IMR-90 (cell line): ENCODE measurements at regions not wholly inside any gene's neighbourhood (a gene's known extent, or its start where the extent isn't known, plus 50 kb on each side); places are given as distances from the start of the nearest gene placed in this dataset.

Experiments
- ATAC-seq: fragments of 200-7000 bp; cut with Tn5 transposase; 2 replicates; pipeline ENCODE4 v1.9.1; 2020; ENCODE audit warnings: low read depth, mild to moderate bottlenecking, moderate library complexity
- BruUV-seq: library from RNA; stranded (reverse); fragments of 400-500 nt; replicated peaks from 2 replicates; lab custom pipeline; 2021; lab: Mats Ljungman, UMichigan
- CTCF ChIA-PET: fragments of 300-600 bp; formaldehyde crosslinking; extraction: SDS; loops from one replicate; lab custom pipeline; 2021; ENCODE audit warnings: antibody characterized with exemption; lab: Yijun Ruan, JAX
- POLR2A ChIA-PET: fragments of 300-600 bp; sonication (Branson Sonifier 250); formaldehyde crosslinking; loops from one replicate; lab custom pipeline; 2022; ENCODE audit warnings: antibody characterized with exemption; ENCODE audit not compliant: unreplicated experiment; lab: Charles Lee
- DNase-seq: peaks from one replicate; pipeline ENCODE4 v3.0.0; 2013
- H2AFZ ChIP-seq: replicated peaks from 2 replicates; pipeline ENCODE3; 2013; ENCODE audit warnings: low read length, mild to moderate bottlenecking; ENCODE audit not compliant: poor library complexity
- H2AK5ac ChIP-seq: 2 replicates; pipeline ENCODE4 v1.6.1; 2013; ENCODE audit warnings: low read depth, low read length, inconsistent platforms
- H2AK9ac ChIP-seq: replicated peaks from 2 replicates; pipeline ENCODE3; 2013; ENCODE audit warnings: mild to moderate bottlenecking, low read depth, low read length, moderate library complexity; ENCODE audit not compliant: poor library complexity
- H2BK120ac ChIP-seq: 2 replicates; pipeline ENCODE4 v1.6.1; 2013; ENCODE audit warnings: low read depth, low read length, inconsistent platforms
- H2BK15ac ChIP-seq: 3 replicates; pipeline ENCODE4 v1.6.1; 2013; ENCODE audit warnings: low read depth, low read length, inconsistent platforms
- H2BK20ac ChIP-seq: 2 replicates; pipeline ENCODE4 v1.6.1; 2013; ENCODE audit warnings: low read depth, mild to moderate bottlenecking, inconsistent platforms, low read length, moderate library complexity
- H2BK5ac ChIP-seq: 2 replicates; pipeline ENCODE4 v1.6.1; 2013; ENCODE audit warnings: mild to moderate bottlenecking, low read depth, low read length, inconsistent platforms; ENCODE audit not compliant: poor library complexity, severe bottlenecking
- H3K14ac ChIP-seq: replicated peaks from 2 replicates; pipeline ENCODE4 v1.6.1; 2013; ENCODE audit warnings: low read depth, low read length, inconsistent platforms
- H3K18ac ChIP-seq: 2 replicates; pipeline ENCODE4 v1.6.1; 2013; ENCODE audit warnings: low read depth, low read length, control low read depth
- H3K23ac ChIP-seq: 2 replicates; pipeline ENCODE4 v1.6.1; 2013; ENCODE audit warnings: low read depth, low read length, inconsistent platforms
- H3K27ac ChIP-seq: 2 replicates; pipeline ENCODE4 v1.5.1; 2013; ENCODE audit warnings: mild to moderate bottlenecking, control low read depth, low read length; ENCODE audit not compliant: insufficient read depth
- H3K27me3 ChIP-seq: 2 replicates; pipeline ENCODE4 v1.6.1; 2013; ENCODE audit warnings: low read length; ENCODE audit not compliant: control insufficient read depth, insufficient read depth
- H3K36me3 ChIP-seq: 2 replicates; pipeline ENCODE4 v1.6.1; 2013; ENCODE audit warnings: low read length, mixed read lengths; ENCODE audit not compliant: control insufficient read depth, insufficient read depth
- H3K4ac ChIP-seq: 2 replicates; pipeline ENCODE4 v1.6.1; 2013; ENCODE audit warnings: low read depth, low read length, inconsistent platforms
- H3K4me1 ChIP-seq: 2 replicates; pipeline ENCODE4 v1.6.1; 2013; ENCODE audit warnings: low read length, mixed read lengths; ENCODE audit not compliant: control insufficient read depth, insufficient read depth
- H3K4me2 ChIP-seq: 2 replicates; pipeline ENCODE4 v1.6.1; 2013; ENCODE audit warnings: low read depth, mild to moderate bottlenecking, control low read depth, low read length, moderate library complexity
- H3K4me3 ChIP-seq: 2 replicates; pipeline ENCODE4 v1.5.1; 2013; ENCODE audit warnings: low read depth, mild to moderate bottlenecking, control low read depth, low read length, moderate library complexity; ENCODE audit not compliant: insufficient read depth
- H3K56ac ChIP-seq: 2 replicates; pipeline ENCODE4 v1.6.1; 2013; ENCODE audit warnings: low read length, inconsistent platforms; ENCODE audit not compliant: insufficient read depth; ENCODE audit errors: extremely low read depth
- H3K79me1 ChIP-seq, 2 experiments: 2 replicates each; pipeline ENCODE4 v1.6.1; 2013; ENCODE audit warnings: low read length in 2 of 2, inconsistent platforms in 1 of 2, low read depth in 1 of 2
- H3K9ac ChIP-seq: 2 replicates; pipeline ENCODE4 v1.6.1; 2013; ENCODE audit warnings: low read depth, low read length, control low read depth
- H3K9me1 ChIP-seq: 2 replicates; pipeline ENCODE4 v1.6.1; 2013; ENCODE audit warnings: low read length, inconsistent platforms; ENCODE audit not compliant: insufficient read depth
- H3K9me3 ChIP-seq: 2 replicates; pipeline ENCODE4 v1.6.1; 2013; ENCODE audit warnings: low read length; ENCODE audit not compliant: control insufficient read depth, insufficient read depth
- H4K20me1 ChIP-seq: 2 replicates; pipeline ENCODE4 v1.6.1; 2013; ENCODE audit warnings: low read length, inconsistent platforms; ENCODE audit not compliant: insufficient read depth
- H4K5ac ChIP-seq: 2 replicates; pipeline ENCODE4 v1.6.1; 2013; ENCODE audit warnings: mild to moderate bottlenecking, low read depth, low read length, control low read depth
- H4K8ac ChIP-seq, 2 experiments: 2 replicates each; pipeline ENCODE4 v1.6.1; 2013; ENCODE audit warnings: low read depth in 2 of 2, low read length in 2 of 2, control low read depth in 1 of 2, inconsistent platforms in 1 of 2
- H4K91ac ChIP-seq: 2 replicates; pipeline ENCODE4 v1.6.1; 2013; ENCODE audit warnings: low read depth, low read length, inconsistent platforms; ENCODE audit not compliant: insufficient read depth
- NFE2L2 ChIP-seq: fragments of 150-350 bp; IDR thresholded peaks from 2 replicates; pipeline ENCODE4 v1.6.1; 2016; ENCODE audit warnings: low read depth, mild to moderate bottlenecking, low read length
- WGBS, 2 experiments: methylation state at CpG; one replicate each; pipeline versions ENCODE4 v1.1.5 to v1.1.7; 2013; ENCODE audit warnings: missing lambda C conversion rate in 2 of 2; ENCODE audit not compliant: insufficient read length in 1 of 2; ENCODE audit errors: extremely low coverage in 2 of 2; 5-methylcytosine and 5-hydroxymethylcytosine counted together
- dilution Hi-C: fragments of 300-500 bp; cut with HindIII; formaldehyde crosslinking; loops from one replicate; pipeline ENCODE4 v1.14.3; 2018; ENCODE audit warnings: low sequenced_read_pairs; ENCODE audit not compliant: unreplicated experiment
- in situ Hi-C: fragments of 300-500 bp; cut with MboI; formaldehyde crosslinking; loops from 3 replicates; pipeline ENCODE4 v1.14.3; 2019; ENCODE audit warnings: low sequenced_read_pairs, inconsistent platforms, mixed read lengths
- intact Hi-C: fragments of 100-400 bp; cut with micrococcal nuclease; formaldehyde crosslinking; loops from 2 replicates; pipeline ENCODE4 v1.10.0; 2022

DNA sequence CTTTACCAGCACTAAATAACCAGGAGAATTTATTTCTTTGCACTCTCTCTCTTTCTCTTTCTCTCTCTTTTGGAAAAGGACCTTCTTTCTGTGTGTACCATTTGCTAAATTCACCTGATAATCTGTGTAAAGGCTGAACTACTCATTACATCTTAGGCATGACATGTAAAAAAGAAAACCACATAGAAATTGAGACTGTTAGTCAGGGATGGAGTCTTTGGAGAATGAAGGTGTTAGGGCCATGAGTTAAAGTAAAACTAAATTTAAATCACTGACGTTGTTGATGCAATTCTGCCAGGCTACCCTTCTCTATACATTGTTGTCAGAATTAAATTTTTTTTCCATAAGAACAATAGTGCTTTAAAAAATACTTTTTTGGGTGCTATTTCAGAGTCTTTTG, 263.3 kb downstream of the PTEN start:
- Histone ChIP-seq H2BK15ac (no peak overlapping the region), H2BK5ac (no peak overlapping the region), H3K23ac (no peak overlapping the region), H2BK20ac (no peak overlapping the region), H2AK9ac (no peak overlapping the region), H3K79me1 (no peaks in the 10 kb centered on the region), H3K56ac (no peak overlapping the region), H4K5ac (no peak overlapping the region), H3K4ac (no peak overlapping the region), H4K8ac (no peak overlapping the region), H3K9ac (no peak overlapping the region), H3K9me3 (no peaks in the 10 kb centered on the region), H2BK120ac (no peak overlapping the region), H3K9me1 (no peaks in the 10 kb centered on the region), H4K20me1 (no peaks in the 10 kb centered on the region), H3K27ac (no peak overlapping the region), H3K14ac (no peak overlapping the region), H3K4me3 (no peak overlapping the region), H4K91ac (no peak overlapping the region), H3K27me3 (no peaks in the 10 kb centered on the region), H3K18ac (no peak overlapping the region), H3K4me2 (no peak overlapping the region), H2AK5ac (no peak overlapping the region), H3K4me1 (no peaks in the 10 kb centered on the region), H3K36me3 (no peaks in the 10 kb centered on the region), H2AFZ (no peak overlapping the region)
- ATAC-seq (no peak), DNase-seq (no peak)
- dilution Hi-C loops (no loop called here), in situ Hi-C loops (no loop called here), intact Hi-C loops (no loop called here)
- no CpG with 5 or more reads among the region's 1 CpG for WGBS, 2 experiments
- ChIA-PET POLR2A (no interaction called here), CTCF (no interaction called here)
- TF ChIP-seq NFE2L2, result no peak
- BruUV-seq, result no TSS peak
